Effector memory CD8-positive, alpha-beta T cell (primary cell): ENCODE measurements at regions not wholly inside any gene's neighbourhood (a gene's known extent, or its start where the extent isn't known, plus 50 kb on each side); places are given as distances from the start of the nearest gene placed in this dataset.

Experiments
- ATAC-seq: fragments of 150-1000 bp; cut with Tn5 transposase; replicated peaks from 2 replicates; pipeline ENCODE4 v1.10.0; 2021; ENCODE audit warnings: mild to moderate bottlenecking, moderate library complexity
- DNase-seq, 3 experiments: peaks; one replicate each; pipeline ENCODE4 v3.0.0; 2021
- H3K27ac Mint-ChIP-seq, 2 donors: one replicate each; pipeline ENCODE4 v1.8.0; 2022; ENCODE audit warnings: mild to moderate bottlenecking in 2 of 2, mixed read lengths in 2 of 2, moderate library complexity in 2 of 2
- H3K27me3 Mint-ChIP-seq, 2 donors: one replicate each; pipeline ENCODE4 v1.8.0; 2022; ENCODE audit warnings: mixed read lengths in 2 of 2
- H3K36me3 Mint-ChIP-seq: one replicate; pipeline ENCODE4 v1.8.0; 2022; ENCODE audit warnings: mild to moderate bottlenecking, moderate library complexity, mixed read lengths; ENCODE audit not compliant: insufficient read depth
- H3K4me1 Mint-ChIP-seq, 2 donors: one replicate each; pipeline ENCODE4 v1.8.0; 2022; ENCODE audit warnings: low read depth in 2 of 2, mixed read lengths in 2 of 2
- H3K4me3 Mint-ChIP-seq, 2 donors: one replicate each; pipeline ENCODE4 v1.8.0; 2022; ENCODE audit warnings: mild to moderate bottlenecking in 2 of 2, mixed read lengths in 2 of 2, moderate library complexity in 2 of 2
- H3K9me3 Mint-ChIP-seq, 2 donors: one replicate each; pipeline ENCODE4 v1.8.0; 2022; ENCODE audit warnings: mixed read lengths in 2 of 2

DNA sequence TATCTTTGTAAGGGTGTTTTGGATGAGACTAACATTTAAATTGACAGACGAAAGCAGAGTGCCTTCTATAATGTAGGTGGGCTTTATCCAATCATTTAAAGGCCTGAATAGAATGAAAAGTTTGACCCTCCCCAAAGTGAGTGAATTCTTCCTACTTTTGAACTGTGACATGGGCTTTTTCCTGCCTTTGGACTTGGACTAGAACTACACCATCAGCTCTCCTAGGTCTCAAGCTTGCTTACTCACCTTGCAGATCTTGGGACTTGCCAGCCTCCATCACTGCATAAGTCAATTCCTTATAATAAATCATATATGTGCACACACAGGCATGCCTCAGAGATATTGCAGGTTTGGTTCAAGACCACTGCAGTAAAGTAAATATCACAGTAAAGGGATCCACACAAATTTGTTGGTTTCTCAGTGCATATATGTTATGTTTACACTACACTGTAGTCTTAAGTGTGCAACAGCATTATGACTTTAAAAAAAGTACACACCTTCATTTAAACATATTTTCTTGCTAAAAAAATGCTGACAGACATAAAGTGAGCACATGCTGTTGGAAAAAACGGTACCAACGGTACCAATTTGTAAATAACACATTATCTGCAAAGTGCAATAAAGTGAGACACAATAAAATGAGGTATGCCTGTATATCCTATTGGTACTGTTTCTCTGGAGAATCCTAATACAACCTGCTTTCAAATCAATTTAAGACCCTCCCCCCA is 51.6 kb upstream of the ATF3 start:
- Mint-ChIP-seq H3K4me3 (no peak overlapping the region), H3K4me1 (peaks cover 4 to 10% of the 10 kb centered on the region in 2 donors), H3K36me3 (peaks cover 4% of the 10 kb centered on the region), H3K27me3 (peaks cover 0 to 7% of the 10 kb centered on the region in 2 donors), H3K27ac (no peak overlapping the region), H3K9me3 (no peaks in the 10 kb centered on the region)
- no peak for DNase-seq
- no peak for ATAC-seq

GRCh38 chr1:212557739-212558692 is 50.5 kb upstream of the ATF3 start:
- Mint-ChIP-seq H3K27me3 (no peaks in the 10 kb centered on the region), H3K9me3 (no peaks in the 10 kb centered on the region), H3K36me3 (peaks cover 4% of the 10 kb centered on the region), H3K4me3 (peak overlapping the region; percentile 75 to 80), H3K27ac (peak overlapping the region; percentile 94 to 97), H3K4me1 (peaks cover 4 to 10% of the 10 kb centered on the region in 2 donors)
- no peak for DNase-seq
- peak; percentile 39 for ATAC-seq

DNA sequence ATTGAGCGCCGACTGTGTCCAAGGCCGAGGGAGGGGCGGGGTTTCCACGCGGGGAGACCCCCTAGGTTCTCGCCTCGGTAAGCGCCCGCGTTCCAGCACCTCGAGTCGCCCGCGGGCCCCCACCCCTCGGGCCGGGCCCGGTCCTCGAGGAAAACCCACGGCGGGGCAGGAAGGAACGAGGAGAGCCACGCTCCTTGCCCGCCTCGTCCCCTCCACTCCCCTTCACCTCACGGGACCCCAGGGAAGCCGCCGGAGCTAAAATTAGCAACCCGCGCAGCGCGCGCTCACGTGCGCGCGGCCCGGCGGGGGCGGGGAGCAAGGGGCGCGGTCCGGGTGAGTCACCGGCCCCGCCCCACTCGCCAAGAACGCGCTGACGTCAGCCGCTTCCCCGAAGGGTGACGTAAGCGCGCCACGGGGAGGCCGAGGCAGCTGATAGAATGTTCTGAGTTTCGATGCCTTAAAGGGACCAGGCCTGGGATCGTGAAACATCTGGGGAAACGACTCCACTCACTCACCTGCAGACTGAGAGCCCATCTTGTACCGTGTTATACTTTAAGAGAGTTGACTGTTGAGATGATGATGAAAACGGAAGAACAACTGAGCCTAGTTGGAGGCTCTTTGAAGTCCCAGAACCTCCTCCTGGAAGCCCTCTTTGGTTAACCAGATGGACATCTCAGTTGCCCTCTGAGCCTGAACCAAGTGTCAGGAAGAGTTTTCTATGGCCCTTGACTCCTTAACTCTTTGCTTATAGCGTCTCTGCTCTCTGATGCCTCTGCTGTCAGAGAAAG is 49.7 kb upstream of the ATF3 start:
- DNase-seq (peak; percentile 87 to 90 (median 88)), ATAC-seq (peak; percentile 97)
- Mint-ChIP-seq H3K36me3 (peaks cover 4% of the 10 kb centered on the region), H3K27ac (peak overlapping the region; percentile 94 to 97), H3K9me3 (no peaks in the 10 kb centered on the region), H3K4me1 (peaks cover 4 to 10% of the 10 kb centered on the region in 2 donors), H3K27me3 (no peaks in the 10 kb centered on the region), H3K4me3 (peak overlapping the region; percentile 75 to 80)
